Raji (cell line): ENCODE measurements at regions not wholly inside any gene's neighbourhood (a gene's known extent, or its start where the extent isn't known, plus 50 kb on each side); places are given as distances from the start of the nearest gene placed in this dataset.

Experiments used
- POLR2A ChIP-seq: IDR thresholded peaks from 2 replicates; pipeline ENCODE4 v1.6.1; 2011; ENCODE audit warnings: low read depth, low read length, control low read depth; ENCODE audit not compliant: insufficient read depth

DNA sequence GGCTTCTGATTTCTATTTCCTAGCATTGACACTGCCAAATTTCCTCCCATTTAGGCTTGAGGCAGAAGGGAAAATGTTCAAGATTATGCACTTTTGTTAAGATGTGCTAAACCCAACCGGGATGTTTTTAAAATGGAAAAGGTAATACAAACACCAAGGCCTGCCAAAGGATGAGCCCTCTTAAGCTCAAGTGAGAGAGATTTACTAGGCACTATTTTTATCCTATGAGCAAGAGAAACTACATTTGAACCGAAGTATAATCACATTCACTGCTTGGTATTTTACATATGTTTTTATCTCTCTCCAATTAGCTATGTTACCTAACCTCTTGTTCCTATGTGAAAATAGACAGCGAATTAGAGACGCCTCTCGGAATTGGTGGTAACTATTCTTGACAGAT lies 295.8 kb downstream of the GABRB3 start:
- TF ChIP-seq POLR2A, result no peak

DNA sequence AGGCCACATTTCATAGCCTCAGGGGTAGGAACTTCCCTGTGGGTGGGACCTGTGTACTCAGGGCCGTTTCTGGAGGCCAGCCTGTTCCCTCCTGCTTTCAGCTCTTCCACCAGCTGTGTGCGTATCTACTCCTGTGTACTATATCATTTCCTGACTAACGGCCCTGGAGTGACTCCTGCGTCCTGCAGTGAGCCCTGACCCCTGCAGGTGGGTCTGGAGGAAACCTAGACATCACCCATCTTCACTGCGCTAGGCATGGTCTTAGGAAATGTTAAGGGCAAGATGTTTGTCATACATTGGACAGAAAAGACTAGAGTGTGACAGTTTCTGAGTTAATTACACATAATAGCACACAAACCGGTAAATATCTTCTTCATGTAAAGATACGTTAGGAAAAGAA lies 297.3 kb downstream of the GABRB3 start:
- no peak for TF ChIP-seq POLR2A

DNA sequence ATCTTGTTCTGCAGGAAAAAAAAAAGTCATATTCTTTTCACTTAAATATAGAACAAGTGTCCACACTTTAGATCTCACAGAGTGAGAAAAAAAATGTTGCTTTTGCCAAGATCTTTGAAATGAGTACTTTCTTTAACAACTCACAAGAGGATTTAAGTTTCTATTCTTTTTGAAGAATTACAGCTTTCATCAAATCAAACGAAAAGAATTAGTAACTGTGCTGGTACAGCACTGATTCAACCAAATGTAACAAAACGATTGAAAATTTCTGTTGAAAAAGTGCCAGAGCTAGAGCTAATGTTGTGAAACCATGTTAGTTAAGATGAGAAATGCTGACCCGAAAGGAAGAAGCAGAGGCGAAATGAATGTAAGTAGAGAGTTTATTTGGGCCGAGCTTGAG lies 300.2 kb downstream of the GABRB3 start:
- TF ChIP-seq POLR2A, result no peak

DNA sequence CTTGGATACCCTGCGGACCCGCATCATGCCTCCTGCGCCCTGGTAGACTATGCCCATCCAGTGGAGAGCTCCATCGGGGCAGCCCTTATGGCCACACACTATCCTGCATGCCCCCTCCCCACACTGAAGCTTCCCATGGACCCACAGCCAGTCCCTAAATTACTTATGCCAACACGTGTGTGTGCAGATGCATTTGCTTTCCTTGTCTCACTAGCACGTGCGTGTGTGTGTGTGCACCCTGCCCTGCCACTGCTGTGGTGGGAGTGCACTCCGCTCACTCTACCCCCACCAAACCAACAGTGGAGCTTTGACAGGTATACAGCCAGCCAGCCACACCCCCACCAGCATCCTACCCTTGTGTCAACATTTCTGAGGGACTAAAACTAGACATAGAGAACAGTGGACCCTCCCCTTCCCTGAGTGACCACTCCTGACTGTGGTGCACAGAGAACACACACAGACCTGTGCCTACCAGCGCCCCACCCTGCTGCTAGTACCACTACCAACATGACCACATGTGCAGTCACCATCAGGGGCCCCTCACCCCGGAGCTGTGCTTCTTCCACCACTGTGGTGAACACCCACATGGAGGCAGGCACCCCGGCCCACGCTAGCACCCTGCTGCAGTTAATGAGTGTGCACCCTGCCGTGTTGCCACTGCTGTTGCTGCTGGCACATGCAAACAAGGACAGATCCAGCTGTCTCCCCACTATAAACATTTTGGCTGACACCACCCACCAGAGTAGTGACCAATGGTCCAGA lies 310.8 kb downstream of the GABRB3 start:
- TF ChIP-seq POLR2A, result no peak

DNA sequence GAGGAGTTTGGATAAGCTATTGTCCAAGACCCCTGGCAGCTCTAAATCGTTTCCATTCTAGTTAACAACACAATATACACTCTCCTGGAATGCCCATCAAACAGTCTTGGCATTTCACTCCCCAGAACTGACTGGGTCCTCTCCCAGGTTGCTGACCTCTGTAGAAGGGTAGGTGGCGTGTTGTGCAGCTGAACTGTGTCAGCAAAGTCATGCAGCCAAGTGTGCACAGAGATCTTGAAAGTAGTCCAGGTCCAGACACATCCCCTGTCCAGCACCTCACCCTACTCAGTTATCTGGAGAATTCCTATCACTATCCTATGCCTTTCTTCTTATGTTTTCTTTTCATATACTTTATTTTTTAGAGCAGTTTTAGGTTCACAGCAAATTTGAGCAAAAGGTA lies 312.7 kb downstream of the GABRB3 start:
- no peak for TF ChIP-seq POLR2A

DNA sequence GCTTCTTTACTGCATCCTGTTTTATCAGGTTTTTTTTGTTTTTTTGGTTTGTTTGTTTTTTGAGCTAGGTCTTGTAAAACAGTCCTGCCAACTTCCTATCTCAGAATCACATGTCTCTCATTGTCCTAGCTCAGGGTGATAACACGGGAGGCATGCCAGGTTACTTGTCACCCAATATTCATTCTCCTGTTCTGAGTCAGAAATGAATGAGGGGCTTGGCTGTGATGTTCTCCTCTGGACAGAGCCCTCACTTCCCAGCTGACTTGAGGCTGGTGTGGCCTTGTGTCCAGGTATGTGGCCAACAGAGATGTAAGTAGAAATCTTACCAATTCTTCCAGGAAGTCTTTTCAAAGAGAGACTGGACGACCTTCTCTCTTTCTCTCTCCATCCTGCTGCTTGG lies 317.0 kb downstream of the GABRB3 start:
- TF ChIP-seq POLR2A, result no peak

DNA sequence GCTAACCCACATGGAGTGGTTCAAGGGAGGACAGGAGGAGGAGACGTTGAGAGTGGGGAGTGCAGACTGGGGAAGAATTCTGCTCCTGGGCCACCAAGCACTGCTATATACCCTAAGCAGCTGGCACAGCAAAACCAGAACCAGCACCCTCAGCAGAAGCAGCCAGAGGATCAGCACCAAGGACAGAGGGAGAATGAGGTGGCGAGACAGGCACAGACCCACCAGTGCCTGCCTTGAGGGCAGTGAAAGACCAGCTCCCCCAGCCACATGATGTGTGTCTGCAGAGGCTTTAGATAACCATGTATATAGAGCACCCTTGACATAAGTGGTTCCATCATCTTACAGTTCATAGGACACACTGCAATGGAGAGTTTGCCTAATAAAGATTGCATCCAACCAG lies 319.0 kb downstream of the GABRB3 start:
- TF ChIP-seq POLR2A, result no peak

DNA sequence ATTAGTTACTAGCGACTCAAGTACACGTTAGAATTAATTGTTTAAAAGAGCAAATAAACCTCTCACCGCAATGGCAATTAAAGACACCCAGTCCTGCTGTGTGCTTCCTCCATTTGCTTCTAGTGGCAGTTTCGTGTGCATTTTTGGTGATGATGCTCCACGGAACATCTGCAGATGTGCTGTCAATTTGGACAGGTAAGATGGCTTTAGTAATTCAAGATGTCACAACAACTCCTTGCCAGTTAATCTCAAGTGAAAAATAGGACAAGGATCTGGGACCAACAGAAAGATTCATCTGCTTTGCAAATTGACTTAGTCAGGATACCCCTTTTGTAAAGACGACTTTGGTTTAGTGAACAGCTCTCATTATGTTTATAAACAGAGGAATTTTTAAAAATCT lies 320.9 kb downstream of the GABRB3 start:
- TF ChIP-seq POLR2A, result no peak

DNA sequence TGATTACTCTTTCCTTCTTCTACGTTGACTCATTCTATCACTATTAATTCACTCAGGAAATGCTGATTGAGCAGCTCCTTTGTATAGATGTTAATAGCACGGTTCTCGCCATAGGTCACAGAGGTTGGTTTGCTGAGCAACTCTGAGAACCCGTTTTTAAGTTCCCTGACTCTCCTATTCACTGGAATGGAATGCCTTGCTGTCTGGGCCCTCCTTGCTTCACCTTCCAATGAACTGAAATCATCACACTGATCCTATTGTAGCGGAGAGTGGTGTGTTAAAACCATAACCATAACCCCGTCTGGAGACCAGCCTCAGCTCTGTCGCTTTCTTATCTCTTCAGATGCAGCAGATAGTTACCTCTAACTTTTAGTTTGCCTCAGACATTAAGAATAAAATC lies 323.6 kb downstream of the GABRB3 start:
- TF ChIP-seq POLR2A, result no peak

DNA sequence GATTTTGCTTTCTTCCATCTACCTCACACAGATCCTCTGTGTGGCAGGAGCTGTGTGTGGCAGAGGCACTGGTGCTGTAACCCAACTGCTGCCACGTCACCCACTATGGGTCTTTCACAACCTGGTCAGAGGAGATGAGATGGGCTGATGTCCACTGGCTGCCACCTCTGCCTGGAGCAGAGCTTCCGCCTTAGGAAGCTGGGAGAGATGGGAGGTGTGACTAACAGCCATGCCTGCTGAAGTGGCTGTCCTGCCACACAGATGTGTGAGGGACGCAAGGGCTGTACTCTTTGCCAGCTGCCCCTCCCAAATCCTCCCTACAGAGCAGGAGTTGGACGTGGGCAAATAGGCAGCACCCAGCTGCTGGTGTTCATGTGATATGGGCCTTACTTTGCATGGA lies 329.5 kb downstream of the GABRB3 start:
- TF ChIP-seq POLR2A, result no peak

DNA sequence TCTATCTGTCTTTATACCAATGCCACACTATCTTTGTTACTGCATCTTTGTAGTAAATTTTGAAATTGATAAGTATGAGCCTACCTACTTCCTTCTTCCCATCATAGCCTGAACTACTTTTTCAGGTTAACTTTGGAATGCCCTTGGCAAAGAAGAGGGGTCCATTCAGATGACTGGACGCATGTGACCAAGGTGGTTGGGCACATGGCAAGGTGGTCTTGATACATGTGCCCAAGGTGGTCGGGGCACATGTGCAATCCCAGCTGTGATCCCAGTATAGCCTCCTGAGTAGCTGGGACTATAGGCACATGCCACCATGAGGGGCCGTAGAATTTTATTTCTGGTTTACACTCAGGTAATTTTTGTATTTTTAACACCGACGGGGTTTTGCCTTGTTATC lies 330.2 kb downstream of the GABRB3 start:
- no peak for TF ChIP-seq POLR2A

DNA sequence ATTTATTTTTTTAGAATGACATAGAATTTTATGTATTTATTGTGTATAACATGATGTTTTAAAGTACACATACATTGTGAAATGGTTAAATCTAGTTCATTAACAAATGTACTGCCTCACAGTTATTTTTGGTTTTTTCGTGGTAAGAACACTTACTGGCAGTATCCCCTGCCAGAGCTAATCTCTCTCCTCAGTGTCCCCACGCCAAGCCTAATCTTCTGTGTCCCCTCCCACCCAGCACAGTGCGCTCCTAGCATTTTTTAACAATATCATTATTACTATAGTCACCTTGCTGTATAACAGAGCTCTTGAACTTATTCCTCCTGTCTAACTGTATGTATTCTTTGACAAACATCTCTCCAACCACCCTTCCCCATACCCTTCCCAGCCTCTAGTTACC lies 333.2 kb downstream of the GABRB3 start:
- TF ChIP-seq POLR2A, result no peak

DNA sequence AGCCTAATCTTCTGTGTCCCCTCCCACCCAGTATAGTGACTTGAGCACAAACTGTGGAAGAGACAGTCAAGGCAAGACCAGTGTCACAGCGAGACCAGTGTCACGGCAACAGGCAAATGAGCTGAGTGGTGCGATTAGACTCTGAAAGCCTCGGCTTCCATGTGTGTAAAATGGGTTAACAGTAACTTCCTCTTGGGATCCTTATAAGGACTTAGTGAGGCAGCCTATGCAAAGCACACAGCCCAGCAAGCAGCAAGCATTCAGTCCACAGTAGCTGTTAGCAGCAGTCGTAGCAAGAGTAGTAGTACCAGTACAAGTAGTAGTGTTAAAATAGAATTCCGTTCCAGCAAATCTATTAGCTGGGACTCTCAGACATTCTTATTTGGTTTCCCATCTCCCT lies 334.1 kb downstream of the GABRB3 start:
- TF ChIP-seq POLR2A, result no peak

DNA sequence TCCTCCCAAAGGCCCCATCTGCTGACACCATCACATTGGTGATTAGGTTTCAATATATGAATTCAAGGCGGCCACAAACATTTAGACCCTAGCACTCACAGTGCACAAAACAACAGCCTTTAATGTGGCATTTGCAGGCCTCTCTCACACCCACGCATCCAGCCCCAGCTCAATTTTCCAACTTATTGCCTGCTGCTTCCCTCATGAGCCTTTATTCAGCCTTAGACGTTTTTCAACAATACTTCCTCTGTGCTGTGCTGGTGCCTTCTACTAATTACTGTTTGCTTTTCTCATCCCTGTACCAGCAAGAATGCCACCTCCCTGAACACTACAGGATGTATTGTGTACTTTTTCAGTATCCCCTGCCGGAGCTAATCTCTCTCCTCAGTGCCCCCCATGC lies 334.6 kb downstream of the GABRB3 start:
- TF ChIP-seq POLR2A, result no peak

DNA sequence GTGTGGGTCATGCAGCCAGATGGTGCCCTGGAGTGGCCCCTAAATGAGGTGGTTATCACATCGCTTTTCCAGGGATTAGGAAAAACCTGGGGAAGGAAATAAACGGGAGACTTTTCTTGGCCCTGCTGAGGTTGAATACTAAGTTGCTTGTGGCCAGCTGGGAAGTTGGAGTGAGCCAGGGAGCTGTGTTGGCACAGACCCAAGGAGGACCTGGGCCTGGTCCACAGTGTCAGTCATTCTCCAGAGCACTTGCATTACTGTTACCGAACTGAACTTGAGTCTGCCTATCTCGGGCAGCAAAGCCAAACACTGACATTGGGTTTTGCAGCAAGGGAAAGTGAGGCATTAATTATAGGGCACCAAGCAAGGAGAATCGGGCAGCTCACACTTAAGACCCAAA lies 339.0 kb downstream of the GABRB3 start:
- TF ChIP-seq POLR2A, result no peak

DNA sequence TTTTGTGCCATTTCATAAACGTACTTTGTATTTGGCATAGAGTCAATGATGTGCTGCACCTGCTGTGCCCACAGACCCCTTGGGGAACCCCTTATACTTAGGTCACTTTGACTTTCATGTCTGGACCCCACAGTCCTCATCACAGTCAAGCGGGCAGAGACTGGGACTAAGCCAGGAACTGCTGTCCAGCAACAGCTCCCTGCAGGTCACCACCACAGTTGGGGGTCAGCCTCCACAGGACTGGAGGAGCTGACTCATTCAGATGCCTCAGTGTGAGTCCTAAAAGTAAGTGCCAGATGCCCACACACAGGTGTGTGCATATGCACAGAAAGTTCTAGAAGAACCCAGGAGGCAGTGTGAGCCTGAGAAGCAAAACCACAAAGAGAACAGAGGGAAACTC lies 339.8 kb downstream of the GABRB3 start:
- TF ChIP-seq POLR2A, result no peak

DNA sequence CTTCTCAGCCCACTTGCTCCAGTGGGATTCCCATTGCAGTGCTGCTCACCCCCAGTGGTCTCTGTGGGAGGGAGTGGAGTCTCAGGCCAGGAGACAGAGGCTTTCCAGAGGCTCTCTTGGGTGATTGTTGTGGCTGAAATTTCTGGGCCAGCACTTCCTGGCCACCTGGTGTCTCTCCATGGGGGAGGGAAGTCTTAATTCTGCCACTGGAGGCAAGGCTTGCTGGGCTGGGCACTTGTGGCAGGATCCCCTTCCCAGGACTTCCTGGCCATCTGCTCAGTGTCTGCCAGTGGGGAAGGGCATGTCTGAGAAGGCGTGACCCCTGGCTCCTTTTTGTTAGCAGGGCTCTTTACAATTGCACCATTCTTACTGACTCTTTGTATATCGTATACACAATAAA lies 351.8 kb downstream of the GABRB3 start:
- no peak for TF ChIP-seq POLR2A

DNA sequence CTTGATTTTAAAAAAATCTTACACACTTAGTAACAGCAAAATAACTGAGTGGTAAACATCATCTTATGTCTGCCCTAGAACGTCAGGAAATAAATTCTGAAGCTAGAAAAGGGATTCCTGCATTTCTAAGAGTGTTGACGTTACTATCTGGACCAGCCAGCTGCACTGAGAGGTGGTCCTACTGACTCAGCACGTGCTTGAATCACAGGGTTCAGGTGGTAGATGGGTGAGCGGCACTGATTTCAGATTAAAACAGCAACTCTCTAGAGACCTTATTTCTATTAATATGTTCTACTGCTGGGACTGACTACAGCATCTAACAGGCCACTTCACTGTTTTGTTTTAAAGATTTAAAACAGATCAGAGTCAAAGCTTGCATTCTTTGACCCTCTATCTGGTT lies 377.2 kb downstream of the GABRB3 start:
- no peak for TF ChIP-seq POLR2A

DNA sequence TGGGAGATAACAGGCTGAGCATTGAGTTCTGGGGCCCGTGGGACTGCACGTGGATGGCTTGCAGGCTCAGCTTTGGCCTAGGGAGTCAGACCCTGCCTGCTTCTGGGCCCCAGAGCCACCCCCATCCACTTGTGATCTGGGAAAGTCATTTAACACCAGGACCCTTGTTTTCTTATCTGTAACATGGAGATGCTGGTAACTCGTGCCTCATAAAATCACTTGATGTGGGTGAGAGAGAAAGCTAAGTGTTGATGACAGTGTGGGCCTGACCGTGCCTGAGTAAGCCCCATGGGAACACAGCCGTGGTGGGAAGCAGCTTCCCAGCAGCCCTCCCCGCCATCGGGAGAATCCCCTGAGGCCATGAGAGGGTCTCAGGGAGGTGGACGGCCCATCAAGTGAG lies 378.1 kb downstream of the GABRB3 start:
- TF ChIP-seq POLR2A, result no peak
